NCI-H1417 treated with DMSO at 0.1 percent for 48 hours (cell line): ENCODE measurements at regions not wholly inside any gene's neighbourhood (a gene's known extent, or its start where the extent isn't known, plus 50 kb on each side); places are given as distances from the start of the nearest gene placed in this dataset.
"Not testable (repeated sequence)": the region's sequence is repeated elsewhere in the genome, so short reads cannot be mapped to it uniquely, and the experiment has no call there.

Experiments
- DNase-seq: peaks from one replicate; lab custom pipeline; 2025; lab: John Stamatoyannopoulos, UW

GRCh38 chr6:6946206-6947155 is 161.3 kb upstream of the RREB1 start:
- no peak for DNase-seq

DNA sequence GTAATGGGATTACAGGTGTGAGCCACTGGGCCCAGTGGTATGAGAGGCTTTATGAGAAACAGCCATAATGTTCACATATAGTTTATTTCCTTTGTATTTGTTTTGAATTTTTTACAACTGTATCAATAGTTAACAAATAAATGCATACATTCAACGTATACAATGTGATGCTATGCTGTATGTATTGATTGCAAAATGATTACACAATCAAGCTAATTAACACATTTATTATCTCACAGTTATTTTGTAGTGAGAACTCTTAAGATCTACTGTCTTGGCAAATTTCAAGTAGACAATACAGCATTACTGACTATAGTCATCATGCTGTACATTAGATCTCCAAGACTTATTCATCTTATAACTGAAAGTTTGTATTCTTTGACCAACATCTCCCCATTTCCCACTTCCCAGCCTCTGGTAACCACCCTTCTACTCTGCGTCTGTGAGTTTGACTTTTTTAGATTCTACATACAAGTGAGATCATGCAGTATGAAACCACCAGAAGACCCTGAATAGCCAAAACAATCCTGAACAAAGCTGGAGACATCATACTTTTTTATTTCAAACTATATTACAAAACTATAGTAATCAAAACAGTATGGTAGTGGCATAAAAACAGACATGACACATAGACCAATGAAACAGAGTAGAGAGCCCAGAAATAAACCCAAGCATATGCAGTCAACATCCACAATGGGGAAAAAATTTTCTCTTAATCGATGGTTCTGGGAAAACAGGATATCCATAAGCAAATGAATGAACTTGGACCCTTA is 157.2 kb upstream of the RREB1 start:
- no peak for DNase-seq

DNA sequence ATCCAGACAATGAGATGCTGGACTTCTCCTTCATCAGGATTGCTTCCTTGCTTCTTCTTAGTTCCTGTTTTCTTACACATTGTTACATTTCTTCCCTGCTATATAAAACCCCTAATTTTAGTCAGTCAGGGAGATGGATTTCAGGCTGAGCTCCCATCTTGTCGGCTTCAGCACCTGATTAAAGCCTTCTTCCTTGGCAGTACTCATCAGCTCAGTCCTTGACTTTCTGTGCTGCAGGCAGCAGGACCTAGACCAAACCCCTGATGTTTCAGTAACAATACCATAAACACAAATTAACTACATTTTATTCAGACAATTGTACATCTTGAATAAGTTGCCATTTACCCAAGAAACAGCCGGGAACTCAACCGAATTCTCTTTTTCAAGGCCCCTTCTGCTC is 156.4 kb upstream of the RREB1 start:
- DNase-seq, result no peak

DNA sequence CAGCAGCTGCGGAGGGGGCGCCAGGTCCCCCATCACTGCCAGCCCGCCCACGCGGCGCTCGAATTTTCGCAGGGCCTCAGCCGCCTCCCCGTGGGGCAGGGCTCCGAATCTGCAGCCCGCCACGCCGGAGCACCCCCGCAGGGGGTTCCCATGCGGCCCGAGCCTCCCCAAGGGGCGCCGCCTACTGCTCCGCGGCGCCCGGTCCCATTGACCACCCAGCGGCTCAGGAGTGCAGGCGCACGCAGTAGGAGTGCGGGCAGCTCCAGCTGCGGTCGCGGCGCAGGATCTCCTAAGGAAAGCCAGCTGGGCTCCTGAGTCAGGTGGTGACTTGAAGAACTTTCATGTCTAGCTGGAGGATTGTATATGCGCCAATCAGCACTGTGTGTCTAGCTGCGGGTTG is 155.3 kb upstream of the RREB1 start:
- no peak for DNase-seq

GRCh38 chr6:6952927-6953326 is 154.8 kb upstream of the RREB1 start:
- DNase-seq, result not testable (repeated sequence)

GRCh38 chr6:6960571-6961251 is 147.1 kb upstream of the RREB1 start:
- no peak for DNase-seq

- no peak for DNase-seq
These were observed 145.7 kb upstream of the RREB1 start for GRCh38 chr6:6962086-6962485.

DNA sequence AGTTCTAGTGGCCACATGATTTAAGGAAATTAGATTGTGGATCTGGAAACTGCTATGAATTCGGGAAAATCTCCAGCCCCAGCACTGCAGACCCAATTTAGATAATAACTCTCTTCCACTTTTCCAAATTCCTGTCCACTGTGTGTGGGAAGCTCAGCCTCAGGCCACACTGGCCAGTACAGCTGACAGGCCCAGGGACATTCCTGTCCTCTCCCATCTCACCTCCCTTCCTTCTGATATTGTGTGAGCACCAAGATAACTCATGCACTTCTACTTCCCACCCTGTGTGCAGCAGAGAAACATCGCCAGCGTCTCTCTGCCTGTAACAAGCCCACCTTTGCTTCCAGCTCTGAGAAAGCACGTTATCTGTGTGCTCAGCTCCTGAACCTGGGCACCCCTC is 145.1 kb upstream of the RREB1 start:
- no peak for DNase-seq

DNA sequence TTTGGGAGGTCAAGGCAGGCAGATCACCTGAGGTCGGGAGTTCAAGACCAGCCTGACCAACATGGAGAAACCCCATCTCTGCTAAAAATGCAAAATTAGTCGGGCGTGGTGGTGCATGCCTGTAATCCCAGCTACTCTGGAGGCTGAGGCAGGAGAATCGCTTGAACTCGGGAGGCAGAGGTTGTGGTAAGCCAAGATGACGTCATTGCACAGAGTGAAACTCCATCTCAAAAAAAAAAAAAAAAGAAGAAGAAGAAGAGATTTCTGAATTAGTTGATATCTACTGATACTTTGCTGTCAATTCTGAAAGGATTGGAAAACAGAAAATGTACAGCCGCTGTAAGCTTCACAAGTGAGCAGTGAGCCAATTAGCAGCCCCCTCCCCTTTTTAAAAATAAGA is 144.4 kb upstream of the RREB1 start:
- not testable (repeated sequence) for DNase-seq

GRCh38 chr6:6964675-6965074 is 143.1 kb upstream of the RREB1 start:
- DNase-seq, result no peak

- no peak for DNase-seq
These were observed 141.6 kb upstream of the RREB1 start for GRCh38 chr6:6966127-6966526.

DNA sequence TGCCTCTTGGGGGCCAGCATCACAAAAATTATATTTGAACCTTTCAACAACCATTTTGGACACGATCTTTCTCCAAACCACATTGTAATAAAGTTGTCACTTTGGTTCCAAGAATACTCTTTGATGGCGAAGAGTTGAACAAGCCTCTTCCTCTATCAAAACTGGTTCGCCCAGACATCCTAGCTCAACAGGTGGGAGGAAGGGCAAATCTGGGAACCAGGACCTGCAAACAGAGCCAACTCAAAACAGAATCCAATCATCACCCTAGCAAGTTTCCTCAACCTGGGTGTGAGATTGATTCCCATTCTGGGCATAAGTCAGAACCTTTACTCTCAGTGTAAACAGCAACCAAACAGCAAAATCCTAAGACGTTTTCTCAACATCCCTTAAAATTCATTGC is 141.2 kb upstream of the RREB1 start:
- no peak for DNase-seq

- no peak for DNase-seq
These were observed 139.4 kb upstream of the RREB1 start for GRCh38 chr6:6968357-6968730.

- no peak for DNase-seq
These were observed 138.8 kb upstream of the RREB1 start for GRCh38 chr6:6968731-6969552.

GRCh38 chr6:6969761-6970223 is 138.0 kb upstream of the RREB1 start:
- DNase-seq, result no peak

DNA sequence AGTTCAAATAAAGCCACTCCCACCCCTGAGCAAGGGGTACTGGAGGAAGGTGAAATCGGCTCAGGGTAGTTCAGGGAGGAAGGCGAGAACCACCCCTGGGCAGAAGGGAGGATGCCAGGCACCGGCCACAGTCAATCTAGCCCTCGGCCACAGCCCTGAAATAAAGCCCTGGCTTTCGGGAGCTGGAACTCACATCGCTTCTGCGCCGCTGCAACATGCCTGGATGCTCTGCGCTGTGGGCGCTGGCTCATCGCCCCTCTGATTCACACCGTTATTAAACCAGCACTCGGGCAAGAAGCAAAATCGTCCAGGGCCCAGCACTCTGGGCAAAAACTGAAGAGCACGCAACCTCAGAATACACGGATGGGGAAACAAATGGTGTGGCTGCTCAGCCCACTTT is 136.9 kb upstream of the RREB1 start:
- DNase-seq, result no peak

GRCh38 chr6:6971369-6971768 is 136.4 kb upstream of the RREB1 start:
- DNase-seq, result no peak

- DNase-seq, result no peak
These were observed 135.3 kb upstream of the RREB1 start for GRCh38 chr6:6972456-6972855.

DNA sequence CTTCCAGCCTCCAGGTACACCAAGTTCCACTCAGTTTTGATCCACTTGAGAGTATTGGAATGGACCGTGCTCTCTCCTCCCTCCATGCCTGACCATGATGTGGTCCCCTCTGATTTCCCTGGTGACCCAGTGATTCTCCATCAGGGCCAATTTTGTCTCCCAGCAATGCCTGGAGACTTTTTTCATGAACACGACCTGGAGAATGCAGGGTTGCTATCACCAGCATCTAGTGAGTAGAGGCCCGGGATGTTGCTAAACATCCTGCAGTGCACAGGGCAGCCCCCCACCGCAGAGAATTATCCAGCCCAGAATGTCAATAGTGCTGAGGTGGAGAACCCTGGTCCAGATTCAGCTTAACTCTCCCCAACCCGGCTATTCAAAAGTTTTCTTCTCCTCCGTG is 134.0 kb upstream of the RREB1 start:
- DNase-seq, result no peak

DNA sequence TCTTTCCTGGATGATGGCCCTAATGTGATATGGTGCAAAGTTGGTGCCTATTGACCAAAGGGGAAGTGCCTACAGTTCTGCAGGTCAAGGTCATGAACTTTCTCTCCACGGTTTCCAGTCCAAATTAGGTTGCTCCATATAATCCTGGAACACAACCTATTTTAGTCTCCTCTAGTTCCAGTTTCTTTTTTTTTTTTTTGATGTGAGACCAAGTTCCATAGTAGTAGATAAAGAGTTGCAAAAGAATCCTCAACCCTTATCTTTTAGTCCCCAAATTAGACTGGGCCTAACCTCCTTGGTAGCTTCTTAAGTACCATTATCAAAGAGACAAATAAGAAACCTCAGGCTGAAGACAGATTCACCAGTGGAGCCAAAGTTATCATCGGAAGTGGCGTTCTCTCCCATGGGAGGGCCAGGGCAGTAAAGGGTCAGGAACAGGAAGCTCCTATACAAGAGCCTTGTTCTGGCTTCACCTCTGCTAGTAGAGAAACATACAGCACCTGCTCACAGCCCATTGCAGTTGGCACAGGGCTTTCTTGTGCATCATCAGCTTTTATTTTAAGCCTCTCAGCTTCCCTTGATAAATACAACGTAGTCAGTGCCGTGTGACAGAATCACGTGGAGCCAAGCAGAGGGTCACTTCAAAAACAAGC is 132.2 kb upstream of the RREB1 start:
- DNase-seq, result no peak

DNA sequence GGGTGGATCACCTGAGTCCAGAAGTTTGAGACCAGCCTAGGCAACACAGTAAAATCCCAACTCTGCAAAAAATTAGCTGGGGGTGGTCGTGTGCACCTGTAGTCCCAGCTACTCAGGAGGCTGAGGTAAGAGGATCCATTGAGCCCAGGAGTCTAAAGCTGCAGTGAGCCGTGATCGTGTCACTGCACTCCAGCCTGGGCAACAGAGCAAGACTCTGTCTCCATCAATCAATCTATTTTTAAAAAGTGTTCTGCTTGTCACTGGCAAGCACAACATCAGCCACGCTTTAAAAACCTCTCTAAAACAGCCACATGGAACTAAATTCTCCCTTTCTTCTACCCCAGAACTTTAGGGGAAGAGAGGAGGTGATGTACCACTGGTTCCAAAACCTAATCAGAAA is 131.6 kb upstream of the RREB1 start:
- DNase-seq, result no peak
